GM19438 (cell line): ENCODE measurements at regions not wholly inside any gene's neighbourhood (a gene's known extent, or its start where the extent isn't known, plus 50 kb on each side); places are given as distances from the start of the nearest gene placed in this dataset.

Experiments
- ATAC-seq: cut with Tn5 transposase; IDR thresholded peaks from one replicate; pipeline ENCODE4 v1.9.1; 2021; ENCODE audit warnings: low read depth; ENCODE audit not compliant: unreplicated experiment

DNA sequence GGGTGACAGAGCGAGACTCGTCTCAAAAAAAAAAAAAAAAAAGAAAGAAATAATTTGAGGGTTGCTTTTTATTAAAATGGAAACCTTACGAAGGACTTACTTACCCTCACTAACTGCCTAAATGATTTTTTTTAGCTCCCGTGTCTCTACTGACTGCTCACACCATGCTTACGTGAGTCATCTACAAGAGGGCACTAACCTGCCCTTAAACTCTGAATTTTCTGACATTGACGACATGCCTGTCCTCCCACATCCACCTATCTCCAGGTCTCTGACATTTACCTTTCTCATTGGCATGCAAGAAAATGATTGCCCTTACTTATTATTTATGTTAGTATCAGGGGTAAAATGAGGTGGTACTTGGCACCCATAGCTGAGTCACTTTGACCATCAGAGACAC, 1286.3 kb upstream of the AUTS2 start:
- ATAC-seq: no peak

DNA sequence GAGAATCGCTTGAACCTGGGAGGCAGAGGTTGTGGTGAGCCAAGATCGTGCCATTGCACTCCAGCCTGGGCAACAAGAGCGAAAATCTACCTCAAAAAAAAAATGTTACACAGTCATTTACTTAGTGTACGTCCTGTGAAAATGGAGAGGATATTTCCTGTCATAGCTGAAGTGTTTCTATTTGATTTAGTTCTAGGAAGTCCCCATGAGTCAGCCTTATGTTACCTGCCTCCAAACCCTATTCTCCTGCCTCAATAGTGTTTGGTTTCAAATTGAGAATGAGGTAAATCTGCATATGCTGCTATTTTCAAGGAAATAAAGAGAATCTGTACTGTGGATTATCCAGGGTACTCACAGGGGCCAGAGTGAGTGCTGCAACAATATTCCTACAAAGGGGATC, 1284.5 kb upstream of the AUTS2 start:
- no peak for ATAC-seq

DNA sequence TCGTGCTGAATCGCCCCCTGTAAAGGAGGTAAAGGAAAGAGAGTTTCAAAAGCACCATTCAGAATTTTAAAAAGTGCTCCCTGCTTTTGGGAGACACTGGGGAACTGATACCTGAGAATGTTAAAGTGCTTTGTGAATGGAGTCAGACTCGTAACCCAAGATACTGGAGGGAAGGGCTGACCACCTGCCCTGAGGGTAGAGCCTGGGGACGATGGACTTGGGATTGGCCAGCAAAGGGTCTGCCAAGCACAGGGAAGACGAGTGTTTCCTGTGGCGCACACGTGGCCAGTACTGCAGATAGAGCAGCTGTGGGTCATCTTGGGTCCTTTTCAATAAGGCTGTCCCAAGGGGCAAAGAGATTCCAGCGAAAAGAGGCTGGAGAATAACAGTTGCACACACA, 1284.1 kb upstream of the AUTS2 start:
- ATAC-seq: no peak

DNA sequence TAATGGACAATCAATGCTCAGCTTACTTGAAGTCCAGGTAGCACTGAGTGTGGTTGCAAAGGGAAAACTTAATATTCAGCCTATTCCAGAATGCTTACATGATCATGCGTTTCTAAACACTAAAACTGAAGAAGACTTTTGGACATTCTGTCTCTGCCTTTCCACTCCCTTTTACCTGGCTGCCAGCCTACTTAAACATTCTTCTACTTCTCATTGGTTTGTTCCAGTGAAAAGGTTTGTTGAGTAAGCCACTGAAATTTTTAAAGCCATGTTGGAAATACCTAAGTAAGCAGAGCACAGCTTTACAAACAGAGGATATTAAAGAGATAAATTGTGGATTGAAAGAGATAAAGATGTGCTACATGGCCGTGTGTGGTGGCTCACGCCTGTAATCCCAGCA, 1280.8 kb upstream of the AUTS2 start:
- ATAC-seq: no peak

DNA sequence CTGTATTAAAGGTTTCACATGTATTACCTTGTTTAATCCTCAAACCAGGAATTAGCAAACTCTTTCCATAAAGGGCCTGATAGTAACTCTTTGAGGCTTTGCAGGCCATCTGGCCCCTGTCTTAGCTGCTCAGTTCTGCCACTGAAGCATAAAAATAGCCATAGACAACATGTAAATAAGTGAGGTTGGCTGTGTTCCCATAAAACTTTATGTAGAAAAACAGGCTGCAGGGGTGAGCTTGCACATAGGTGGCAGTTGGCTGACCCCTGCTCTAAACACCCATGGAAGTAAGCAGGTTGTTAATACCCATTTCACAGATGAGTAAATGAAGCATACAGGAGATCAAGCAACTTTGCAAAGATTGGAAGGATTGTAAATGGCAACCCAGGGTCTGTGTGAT, 1279.2 kb upstream of the AUTS2 start:
- ATAC-seq: no peak

DNA sequence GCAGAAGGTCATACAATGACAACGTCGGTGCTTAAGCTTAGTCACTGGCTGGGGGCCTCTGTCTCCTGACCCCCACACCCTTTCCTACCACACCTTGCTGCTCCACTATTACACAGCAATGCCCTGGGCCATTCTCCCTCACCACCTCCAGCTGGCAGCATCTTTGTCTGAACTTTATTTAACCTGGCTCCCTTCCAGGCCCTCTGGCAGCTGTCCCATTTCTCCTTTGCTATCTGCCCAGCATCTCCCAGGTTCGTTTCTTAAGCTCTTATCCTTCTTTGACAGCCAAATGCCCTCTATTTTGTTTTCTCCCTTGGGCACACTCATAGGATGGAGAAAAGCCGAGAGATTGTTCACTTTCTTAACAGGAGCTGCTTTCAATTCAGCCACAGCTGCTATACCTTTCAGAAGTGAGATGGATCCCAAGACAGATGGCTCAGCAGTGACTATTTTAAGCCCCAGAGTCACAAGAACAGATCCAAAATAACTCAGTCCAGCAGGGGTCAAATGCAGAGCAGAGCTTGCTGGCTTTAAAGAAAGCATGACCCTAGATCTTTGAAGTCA, 1277.1 kb upstream of the AUTS2 start:
- no peak for ATAC-seq

DNA sequence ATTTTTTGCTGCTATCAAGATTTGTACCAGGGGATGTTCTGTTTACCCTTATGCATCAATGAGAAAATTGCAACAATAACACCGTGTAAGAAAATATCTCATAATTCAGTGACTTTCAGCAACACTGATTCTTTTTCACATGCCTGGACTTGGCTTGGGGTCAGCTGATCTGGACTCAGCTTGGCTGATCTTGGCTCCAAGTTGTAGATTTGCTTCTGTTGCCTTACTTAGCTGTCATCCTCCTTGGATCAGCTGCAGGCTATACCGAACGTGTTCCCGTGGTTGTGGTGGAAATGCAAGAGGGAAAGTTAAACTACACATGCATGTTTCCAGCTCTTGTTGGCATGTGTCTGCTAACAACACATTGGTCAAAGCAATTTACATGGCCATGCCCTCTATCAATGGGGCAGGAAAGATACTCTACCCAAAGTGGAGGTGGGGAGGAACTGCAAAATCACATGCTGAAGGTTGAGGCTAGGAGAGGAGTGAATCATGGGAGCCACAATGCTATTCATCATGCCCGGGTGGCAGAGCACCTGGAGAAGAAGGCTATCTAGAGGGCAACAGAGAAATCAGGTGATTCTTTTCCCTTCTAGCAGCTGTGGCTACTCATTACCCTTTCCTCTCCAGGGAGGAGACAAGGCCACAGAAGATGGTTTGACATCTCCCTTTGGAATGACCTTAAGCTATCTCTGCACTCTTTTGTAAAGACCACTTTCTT, 1276.3 kb upstream of the AUTS2 start:
- ATAC-seq: no peak

DNA sequence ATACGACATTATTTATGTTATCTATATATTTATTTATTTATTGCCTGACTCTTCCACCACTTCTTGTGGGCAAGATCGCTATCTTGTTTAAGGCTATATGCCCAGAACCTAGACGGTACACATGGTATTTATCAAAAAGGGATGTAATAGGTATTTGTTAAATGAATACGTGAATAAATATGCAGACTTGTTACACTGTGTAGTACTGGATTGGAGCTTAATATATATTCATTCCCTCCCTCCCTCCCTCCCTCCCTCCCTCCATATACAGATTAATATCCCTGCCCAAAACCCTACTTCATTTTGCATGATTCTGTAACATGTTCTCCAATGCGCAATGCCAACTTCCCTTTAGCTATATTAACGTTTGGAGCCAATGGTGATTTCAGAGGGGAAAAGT, 1273.7 kb upstream of the AUTS2 start:
- ATAC-seq: no peak

DNA sequence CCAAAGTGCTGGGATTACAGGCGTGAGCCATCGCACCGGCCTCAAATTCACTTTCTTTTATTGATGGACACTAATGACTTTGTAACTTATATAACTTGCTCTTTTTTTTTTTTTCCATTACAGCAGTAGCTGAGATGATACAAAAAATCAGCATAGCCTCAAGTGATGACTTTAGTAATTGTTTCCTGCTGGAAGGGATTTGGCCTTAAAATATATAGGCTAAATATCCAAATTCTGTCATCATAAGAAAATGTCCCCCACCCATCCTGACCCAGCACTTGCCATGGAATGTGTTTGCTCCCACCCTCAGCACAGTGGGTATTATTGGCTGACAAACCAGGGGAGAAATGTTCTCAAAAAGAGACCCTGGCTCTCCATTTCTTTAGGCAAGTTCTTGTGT, 1264.1 kb upstream of the AUTS2 start:
- ATAC-seq: no peak

DNA sequence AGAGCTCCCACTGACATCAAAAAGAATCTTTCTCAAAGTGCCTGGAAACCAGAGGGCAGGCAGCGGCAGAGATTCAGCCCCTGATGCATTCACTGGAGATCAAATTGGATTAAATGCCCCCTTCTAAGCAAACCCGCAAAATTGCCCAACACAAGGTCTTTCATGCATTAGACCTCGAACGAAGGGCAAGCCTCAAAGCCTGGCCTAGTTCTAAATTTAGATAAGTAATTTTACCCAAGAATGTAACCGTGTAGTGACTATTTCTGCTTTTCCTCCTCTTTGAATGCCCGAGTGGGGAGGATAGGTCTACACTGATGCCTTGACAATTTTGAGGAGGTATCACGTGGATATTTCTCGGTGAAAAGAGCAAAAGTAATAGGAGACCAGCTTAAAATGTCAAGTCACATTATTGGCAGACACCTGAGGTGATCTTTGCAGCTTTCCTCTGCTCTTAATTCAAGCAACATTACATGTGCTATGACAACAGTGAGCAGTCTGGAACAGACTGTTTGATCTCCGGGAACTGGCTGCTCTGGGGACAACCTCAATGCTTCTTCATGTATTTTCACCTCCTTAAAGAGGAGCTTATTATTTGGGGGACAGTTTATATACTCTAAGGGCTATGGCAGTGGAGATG, 1263.5 kb upstream of the AUTS2 start:
- ATAC-seq: no peak

DNA sequence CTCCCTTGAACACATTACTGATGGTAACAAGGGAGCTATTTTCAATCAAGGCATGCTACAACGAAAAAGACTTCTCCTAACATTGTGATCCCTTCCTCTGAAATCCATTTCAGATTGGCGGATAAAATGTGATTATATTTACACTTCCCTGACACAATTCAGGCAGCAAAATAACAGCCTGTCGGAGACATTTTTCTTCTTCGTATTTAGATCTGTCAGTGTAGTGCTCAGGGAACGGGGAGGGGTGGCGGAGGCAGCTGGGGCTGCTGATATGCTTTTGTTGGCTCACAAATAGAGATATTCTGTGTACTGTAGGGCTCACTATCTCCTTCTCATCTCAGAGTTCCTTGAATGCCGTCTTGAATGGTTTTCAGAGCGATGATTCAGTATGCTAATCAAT, 1261.7 kb upstream of the AUTS2 start:
- ATAC-seq: no peak

DNA sequence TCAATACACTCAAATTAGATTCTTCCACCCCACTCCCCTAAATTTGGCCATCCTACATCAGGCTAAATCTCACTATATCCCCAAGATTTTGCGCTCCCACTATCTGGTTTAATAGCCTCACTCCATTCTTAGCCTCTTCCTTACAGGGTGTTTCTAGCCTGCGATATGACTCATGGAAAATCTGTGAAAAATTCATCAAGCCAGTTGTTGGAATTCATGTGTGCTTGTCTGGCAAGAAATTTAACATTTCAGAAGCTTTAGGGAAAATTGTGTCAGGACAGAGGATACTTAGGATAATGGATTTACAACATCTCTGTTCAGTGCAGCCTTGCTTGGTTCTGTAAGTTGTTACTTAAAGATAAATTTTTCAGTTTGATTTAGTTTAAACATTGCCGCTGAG, 1249.9 kb upstream of the AUTS2 start:
- no peak for ATAC-seq

DNA sequence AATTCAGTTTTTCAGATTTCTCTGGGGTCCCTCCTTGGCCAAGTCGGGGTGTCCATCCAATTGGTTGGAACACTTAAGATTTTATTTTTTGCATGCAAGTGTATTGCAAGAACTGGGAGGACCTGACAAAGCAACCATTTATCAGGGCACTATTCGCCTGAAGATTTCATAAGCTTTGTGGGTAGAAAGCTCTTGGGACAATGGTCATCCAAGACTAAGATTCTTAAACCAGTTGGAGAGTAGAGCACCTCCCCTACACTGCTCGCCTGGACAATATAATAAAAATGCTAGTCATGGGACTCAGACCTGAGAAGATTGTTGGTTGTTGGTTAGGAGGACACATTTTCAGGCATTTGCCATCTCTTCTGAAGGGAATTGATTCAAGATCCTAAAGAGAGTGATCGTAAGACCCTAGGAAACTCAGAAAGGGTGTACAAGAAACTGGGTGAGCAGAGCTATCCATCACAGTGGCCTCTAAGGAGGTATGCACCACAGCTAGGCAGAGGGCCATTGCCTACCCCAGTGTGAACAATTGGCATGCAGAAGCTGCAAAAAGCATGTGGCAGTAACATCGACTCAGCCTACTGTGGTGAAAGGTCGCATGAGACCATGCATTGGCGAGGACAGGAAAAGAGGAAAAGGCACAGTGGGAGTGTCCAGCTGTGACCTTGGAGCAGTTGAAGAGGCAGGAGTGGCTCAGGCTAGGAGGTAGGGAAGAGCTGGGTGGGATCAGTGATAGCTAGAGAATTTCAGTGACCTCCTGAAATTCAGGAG, 1235.3 kb upstream of the AUTS2 start:
- ATAC-seq: no peak

DNA sequence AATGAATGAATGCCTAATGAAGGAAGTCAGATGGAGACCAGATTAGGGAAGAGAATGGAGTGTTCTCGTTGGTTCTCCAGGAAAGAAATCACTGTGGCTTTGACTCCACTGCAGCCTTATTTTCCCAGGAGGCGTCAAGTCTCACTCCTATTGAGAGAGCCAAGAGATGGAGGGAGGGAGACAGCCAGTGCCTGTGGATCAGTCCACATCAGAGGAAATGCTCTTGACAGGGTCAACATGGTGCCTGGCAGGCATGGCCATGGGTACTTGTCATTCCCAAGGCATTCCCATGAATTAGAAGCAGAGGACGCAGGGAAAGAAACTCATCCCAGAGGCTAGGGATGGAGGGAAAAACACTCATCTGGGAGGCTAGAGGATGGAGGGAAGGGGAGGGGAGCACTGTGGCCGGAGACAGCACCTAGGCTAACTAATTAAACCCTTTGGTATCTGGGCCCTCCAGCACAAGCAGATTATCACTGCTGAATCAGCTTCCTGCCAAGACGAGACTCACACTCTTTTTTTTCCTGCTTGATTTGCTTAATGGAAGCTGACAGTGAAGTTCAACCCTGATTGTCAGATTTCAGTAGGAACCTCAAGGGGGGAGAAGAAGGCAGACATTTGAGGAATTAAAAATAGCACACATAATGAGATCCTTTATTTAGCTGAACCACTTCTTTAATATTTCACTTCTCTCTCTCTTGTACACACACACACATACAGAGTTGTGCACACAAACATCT, 1233.2 kb upstream of the AUTS2 start:
- ATAC-seq: no peak

DNA sequence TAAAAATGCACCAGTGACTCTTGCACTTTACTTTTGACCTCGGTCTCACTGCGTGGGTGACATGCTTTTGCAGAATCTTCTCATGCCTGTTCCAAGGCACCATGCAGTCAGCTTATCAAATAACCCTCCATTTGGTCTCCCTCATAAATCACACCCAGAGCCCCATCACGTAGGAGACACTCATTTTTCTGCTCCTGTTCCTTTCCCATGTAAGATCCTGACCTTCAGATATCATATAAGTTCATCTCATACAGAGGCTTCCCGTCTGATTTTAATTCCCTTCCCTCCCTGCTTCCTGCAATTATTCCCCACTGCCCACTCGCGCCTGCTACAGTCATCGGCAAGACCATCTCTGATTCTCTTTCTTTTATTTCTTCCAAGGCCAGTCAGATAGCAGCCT, 1226.3 kb upstream of the AUTS2 start:
- ATAC-seq: no peak

DNA sequence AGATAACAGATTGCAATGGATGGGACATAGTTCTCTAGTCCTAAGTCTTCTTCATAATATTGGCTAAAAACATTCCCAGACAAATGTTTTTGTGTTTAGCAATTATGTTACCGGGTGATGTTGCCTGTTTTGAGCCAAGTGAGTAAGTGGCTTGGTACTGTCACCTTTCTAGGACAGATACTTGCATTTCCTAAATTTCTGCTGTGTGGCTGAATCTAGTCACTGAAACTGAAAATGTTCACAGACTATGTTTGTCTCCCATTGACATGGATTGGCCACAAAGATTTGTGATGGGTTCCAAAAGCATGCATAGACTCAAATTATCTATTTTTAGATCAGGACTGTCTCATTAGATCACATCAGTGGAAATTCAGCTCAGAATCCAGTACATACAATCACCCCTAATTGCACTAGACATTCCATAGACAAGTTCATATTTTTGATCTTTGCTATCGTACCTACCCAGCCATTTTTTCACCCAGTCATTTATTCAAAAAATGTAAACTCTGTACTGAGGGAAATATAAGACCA, 1222.1 kb upstream of the AUTS2 start:
- ATAC-seq: no peak

DNA sequence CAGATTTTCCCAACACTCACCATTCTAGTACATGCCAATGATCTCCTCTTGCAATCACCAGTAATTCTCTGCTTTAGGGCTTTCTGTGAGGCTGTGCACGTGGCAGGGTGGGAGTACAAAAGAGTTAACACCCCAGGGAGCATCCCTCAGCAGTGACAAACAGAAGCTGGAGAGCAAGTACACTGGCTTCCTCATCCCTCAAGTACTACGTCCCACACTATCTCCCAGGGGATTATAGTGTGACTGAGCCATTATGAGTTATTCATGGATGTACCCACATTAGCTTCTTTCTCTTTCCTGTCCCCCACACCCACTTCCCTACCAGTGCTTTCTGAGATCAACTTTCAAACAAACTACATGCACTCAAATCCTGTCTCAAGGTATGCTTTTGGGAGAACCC, 1216.5 kb upstream of the AUTS2 start:
- ATAC-seq: no peak

DNA sequence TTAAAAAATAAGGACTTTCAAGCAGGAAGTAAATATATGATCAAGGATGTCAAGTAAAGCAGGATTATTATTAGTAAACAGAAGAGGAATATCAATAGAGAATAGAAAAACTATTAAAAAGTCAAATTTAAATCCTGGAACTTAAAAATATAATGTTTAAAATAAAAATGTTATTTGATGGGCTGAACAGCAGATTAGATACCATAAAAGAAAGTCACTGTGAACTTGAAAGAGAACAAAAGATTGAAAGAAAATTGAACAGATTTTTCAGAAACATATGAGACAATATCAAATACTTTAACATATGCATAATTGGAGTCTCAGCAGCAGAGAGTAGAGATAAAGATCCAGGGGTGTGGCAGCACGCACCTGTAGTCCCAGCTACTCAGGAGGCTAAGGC, 1213.7 kb upstream of the AUTS2 start:
- no peak for ATAC-seq

DNA sequence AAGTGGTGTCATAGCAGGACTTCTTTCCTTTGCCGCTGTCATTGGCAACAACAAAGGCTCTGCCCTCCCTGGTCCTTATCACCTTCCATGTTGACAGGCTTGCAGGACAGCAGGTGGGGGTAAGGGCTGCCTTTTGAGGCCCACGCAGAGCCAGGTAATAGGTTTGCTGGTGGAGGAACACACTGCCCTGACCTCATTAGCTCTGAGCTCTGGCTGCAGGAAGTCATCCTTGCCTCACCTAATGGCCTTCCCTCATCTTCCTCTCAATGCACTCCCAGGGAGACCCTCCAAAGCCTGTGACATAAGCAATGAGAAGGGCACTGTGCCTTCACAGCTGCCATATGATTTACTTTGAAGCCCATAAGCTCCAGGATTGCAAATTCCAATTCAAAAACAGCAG, 1205.2 kb upstream of the AUTS2 start:
- ATAC-seq: no peak

DNA sequence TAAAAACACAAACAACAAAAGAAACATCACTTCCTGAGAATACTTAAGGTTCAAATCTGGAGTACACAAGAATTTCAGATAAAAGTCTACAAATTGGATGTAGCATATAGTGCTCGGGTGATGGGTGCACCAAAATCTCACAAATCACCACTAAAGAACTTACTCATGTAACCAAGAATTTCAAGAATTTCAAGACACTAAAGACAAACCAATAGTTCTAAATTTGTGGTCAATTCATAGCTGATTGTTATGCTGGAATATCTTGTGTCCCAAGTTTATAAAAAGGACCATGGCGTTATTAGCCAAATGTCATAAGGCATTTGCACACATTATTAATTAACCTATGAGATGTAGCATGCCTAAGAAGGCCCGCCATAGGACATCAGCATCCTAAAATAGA, 1204.1 kb upstream of the AUTS2 start:
- ATAC-seq: no peak
